HL-60 (cell line): ENCODE measurements at regions not wholly inside any gene's neighbourhood (a gene's known extent, or its start where the extent isn't known, plus 50 kb on each side); places are given as distances from the start of the nearest gene placed in this dataset.

Experiments
- DNase-seq, 2 experiments: peaks; one replicate each; pipeline ENCODE4 v3.0.0-alpha.2; 2010 to 2020; ENCODE audit warnings: low read depth in 1 of 2, low spot score in 1 of 2
- H3K27ac ChIP-seq: fragments of 250-450 bp; sonication (Bioruptor Pico); replicated peaks from 2 replicates; pipeline ENCODE4 v1.5.1; 2020; ENCODE audit warnings: mild to moderate bottlenecking, moderate library complexity
- H3K27me3 ChIP-seq: fragments of 250-450 bp; sonication (Bioruptor Pico); 2 replicates; pipeline ENCODE4 v1.5.1; 2021; ENCODE audit warnings: mild to moderate bottlenecking, moderate library complexity; ENCODE audit not compliant: insufficient read depth, poor library complexity, severe bottlenecking
- H3K4me3 ChIP-seq: replicated peaks from 2 replicates; pipeline ENCODE4 v1.5.1; 2011; ENCODE audit warnings: mild to moderate bottlenecking, control low read depth, low read length; ENCODE audit not compliant: insufficient read depth
- CTCF ChIP-seq: IDR thresholded peaks from one replicate; pipeline ENCODE4 v1.5.1; 2011; ENCODE audit warnings: low read length, control low read depth, inconsistent platforms; ENCODE audit not compliant: insufficient read depth
- GABPA ChIP-seq: IDR thresholded peaks from 2 replicates; pipeline ENCODE4 v1.6.1; 2012; ENCODE audit warnings: low read depth
- POLR2AphosphoS5 ChIP-seq: IDR thresholded peaks from 2 replicates; pipeline ENCODE4 v1.6.1; 2012; ENCODE audit warnings: low read depth
- REST ChIP-seq: IDR thresholded peaks from 2 replicates; pipeline ENCODE4 v1.6.1; 2012; ENCODE audit warnings: low read depth; ENCODE audit not compliant: insufficient replicate concordance
- SPI1 ChIP-seq: IDR thresholded peaks from 2 replicates; pipeline ENCODE4 v1.6.1; 2012; ENCODE audit warnings: low read depth, mild to moderate bottlenecking, borderline replicate concordance

- Histone ChIP-seq H3K4me3 (no peak overlapping the region), H3K27ac (no peak overlapping the region), H3K27me3 (no peaks in the 10 kb centered on the region)
- no peak for TF ChIP-seq GABPA
- no peak for TF ChIP-seq REST
- TF ChIP-seq POLR2AphosphoS5 = no peak
- TF ChIP-seq SPI1 = no peak
- no peak for TF ChIP-seq CTCF
- DNase-seq = no peak
These were observed 106.5 kb upstream of the ANK3 start for GRCh38 chr10:60496181-60496580.

GRCh38 chr10:60495338-60496055 lies 105.8 kb upstream of the ANK3 start:
- Histone ChIP-seq H3K27ac (no peak overlapping the region), H3K4me3 (no peak overlapping the region), H3K27me3 (no peaks in the 10 kb centered on the region)
- no peak for DNase-seq
- TF ChIP-seq REST = no peak
- TF ChIP-seq SPI1 = no peak
- no peak for TF ChIP-seq GABPA
- no peak for TF ChIP-seq POLR2AphosphoS5
- TF ChIP-seq CTCF = no peak

- no peaks in the 10 kb centered on the region for H3K27me3 ChIP-seq
- no peak overlapping the region for H3K27ac ChIP-seq
- DNase-seq = no peak
- H3K4me3 ChIP-seq = no peak overlapping the region
- no peak for TF ChIP-seq GABPA
- no peak for TF ChIP-seq REST
- TF ChIP-seq POLR2AphosphoS5 = no peak
- no peak for TF ChIP-seq CTCF
- TF ChIP-seq SPI1 = no peak
These were observed 105.1 kb upstream of the ANK3 start for GRCh38 chr10:60494774-60495173.
